Prostate gland (tissue), 2 donors: ENCODE measurements at regions not wholly inside any gene's neighbourhood (a gene's known extent, or its start where the extent isn't known, plus 50 kb on each side); places are given as distances from the start of the nearest gene placed in this dataset.

Experiments
- POLR2A ChIP-seq: fragments of 450-650 bp; IDR thresholded peaks from one replicate; pipeline ENCODE4 v1.6.1; 2016; ENCODE audit warnings: antibody characterized with exemption, mild to moderate bottlenecking
- POLR2AphosphoS5 ChIP-seq: sonication (generic); formaldehyde crosslinking; IDR thresholded peaks from one replicate; pipeline ENCODE4 v1.6.1; 2017; ENCODE audit warnings: antibody characterized with exemption
- TF ChIP-seq, protein P1 (sequence below), 4 experiments: fragments of 200-600 bp in 2 of 4; fragments of 450-650 bp in 2 of 4; sonication (generic) in 2 of 4; IDR thresholded peaks; 1 replicate in 3 of 4; 2 replicates in 1 of 4; pipeline ENCODE4 v1.5.1; 2016 to 2019; ENCODE audit warnings: antibody characterized with exemption in 4 of 4, mild to moderate bottlenecking in 2 of 4, moderate library complexity in 2 of 4

DNA sequence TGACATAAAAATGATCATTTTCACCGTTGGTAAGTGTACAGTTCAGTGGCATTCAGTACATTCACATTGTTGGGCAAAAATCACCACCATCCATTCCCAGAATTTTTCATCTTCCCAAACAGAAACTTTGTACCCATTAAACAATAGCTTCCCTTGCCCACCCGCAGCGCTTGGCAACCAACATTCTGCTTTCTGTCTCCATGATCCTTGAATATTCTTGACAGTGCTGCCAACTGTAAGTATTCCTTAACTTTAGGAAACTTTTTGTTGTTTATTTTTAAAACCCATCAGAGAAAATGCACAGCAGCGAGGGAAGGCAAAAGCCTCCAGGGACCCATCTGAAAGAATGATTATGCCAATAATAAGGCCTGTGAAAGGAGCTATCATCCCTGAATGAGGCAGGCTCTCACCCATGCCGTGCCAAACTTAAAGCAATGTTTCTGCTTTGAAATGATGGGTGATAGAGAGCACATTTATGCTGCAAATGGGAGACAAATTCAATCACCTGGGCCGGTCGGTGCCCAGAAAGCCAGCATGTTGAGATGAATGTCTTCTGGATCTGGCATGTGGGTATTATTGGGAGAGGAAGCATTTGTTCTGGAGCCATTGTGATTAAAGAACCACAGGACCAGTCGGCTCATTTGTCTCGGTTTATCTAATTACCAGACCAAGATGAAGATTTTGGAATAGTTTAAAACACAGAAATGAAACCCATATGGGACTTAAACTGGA, 202.1 kb upstream of the NPVF start:
- TF ChIP-seq, protein P1, sequence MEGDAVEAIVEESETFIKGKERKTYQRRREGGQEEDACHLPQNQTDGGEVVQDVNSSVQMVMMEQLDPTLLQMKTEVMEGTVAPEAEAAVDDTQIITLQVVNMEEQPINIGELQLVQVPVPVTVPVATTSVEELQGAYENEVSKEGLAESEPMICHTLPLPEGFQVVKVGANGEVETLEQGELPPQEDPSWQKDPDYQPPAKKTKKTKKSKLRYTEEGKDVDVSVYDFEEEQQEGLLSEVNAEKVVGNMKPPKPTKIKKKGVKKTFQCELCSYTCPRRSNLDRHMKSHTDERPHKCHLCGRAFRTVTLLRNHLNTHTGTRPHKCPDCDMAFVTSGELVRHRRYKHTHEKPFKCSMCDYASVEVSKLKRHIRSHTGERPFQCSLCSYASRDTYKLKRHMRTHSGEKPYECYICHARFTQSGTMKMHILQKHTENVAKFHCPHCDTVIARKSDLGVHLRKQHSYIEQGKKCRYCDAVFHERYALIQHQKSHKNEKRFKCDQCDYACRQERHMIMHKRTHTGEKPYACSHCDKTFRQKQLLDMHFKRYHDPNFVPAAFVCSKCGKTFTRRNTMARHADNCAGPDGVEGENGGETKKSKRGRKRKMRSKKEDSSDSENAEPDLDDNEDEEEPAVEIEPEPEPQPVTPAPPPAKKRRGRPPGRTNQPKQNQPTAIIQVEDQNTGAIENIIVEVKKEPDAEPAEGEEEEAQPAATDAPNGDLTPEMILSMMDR (IDR thresholded peaks at IDR 0.05): no peak
- TF ChIP-seq POLR2AphosphoS5: no peak
- TF ChIP-seq POLR2A: no peak
